Vagina (tissue), 2 donors: ENCODE measurements at regions not wholly inside any gene's neighbourhood (a gene's known extent, or its start where the extent isn't known, plus 50 kb on each side); places are given as distances from the start of the nearest gene placed in this dataset.

Experiments used
- POLR2A ChIP-seq, 2 donors: fragments of 450-650 bp; IDR thresholded peaks; one replicate each; pipeline ENCODE4 v1.6.1; 2017; ENCODE audit warnings: antibody characterized with exemption in 2 of 2, mild to moderate bottlenecking in 2 of 2, moderate library complexity in 2 of 2
- POLR2AphosphoS5 ChIP-seq, 2 donors: sonication (generic); formaldehyde crosslinking; IDR thresholded peaks; one replicate each; pipeline ENCODE4 v1.9.0; 2017; ENCODE audit warnings: antibody characterized with exemption in 2 of 2, mild to moderate bottlenecking in 2 of 2, low read depth in 1 of 2; ENCODE audit not compliant: insufficient read depth in 1 of 2
- TF ChIP-seq, protein P1 (sequence below), 3 experiments: fragments of 450-650 bp in 2 of 3; fragments of 200-600 bp in 1 of 3; sonication (generic) in 1 of 3; IDR thresholded peaks; one replicate each; pipeline ENCODE4 v1.5.1; 2017 to 2019; ENCODE audit warnings: antibody characterized with exemption in 3 of 3, mild to moderate bottlenecking in 2 of 3, moderate library complexity in 2 of 3

DNA sequence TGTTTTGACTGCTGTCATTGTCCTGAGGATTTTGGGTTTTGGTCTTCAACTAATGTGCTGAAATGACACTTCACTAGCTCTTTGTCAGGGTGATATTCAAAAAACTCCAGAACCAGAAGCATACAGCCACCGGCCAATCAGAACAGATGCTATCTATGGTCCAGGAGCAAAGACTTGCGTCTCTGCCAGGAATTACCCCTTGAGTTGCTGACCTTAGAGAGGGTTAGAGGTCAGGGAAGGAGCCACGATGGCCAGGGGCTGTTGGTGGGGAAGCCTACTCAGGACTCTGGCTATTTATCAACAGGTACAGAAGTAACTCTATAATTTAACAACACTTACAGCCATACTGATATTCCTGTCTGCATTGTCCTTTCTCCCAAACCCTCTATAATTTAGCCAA lies 356.8 kb downstream of the EFNA5 start:
- TF ChIP-seq, protein P1, sequence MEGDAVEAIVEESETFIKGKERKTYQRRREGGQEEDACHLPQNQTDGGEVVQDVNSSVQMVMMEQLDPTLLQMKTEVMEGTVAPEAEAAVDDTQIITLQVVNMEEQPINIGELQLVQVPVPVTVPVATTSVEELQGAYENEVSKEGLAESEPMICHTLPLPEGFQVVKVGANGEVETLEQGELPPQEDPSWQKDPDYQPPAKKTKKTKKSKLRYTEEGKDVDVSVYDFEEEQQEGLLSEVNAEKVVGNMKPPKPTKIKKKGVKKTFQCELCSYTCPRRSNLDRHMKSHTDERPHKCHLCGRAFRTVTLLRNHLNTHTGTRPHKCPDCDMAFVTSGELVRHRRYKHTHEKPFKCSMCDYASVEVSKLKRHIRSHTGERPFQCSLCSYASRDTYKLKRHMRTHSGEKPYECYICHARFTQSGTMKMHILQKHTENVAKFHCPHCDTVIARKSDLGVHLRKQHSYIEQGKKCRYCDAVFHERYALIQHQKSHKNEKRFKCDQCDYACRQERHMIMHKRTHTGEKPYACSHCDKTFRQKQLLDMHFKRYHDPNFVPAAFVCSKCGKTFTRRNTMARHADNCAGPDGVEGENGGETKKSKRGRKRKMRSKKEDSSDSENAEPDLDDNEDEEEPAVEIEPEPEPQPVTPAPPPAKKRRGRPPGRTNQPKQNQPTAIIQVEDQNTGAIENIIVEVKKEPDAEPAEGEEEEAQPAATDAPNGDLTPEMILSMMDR (IDR thresholded peaks at IDR 0.05), result no peak
- TF ChIP-seq POLR2A (IDR thresholded peaks at IDR 0.05) (no peak), POLR2AphosphoS5 (IDR thresholded peaks at IDR 0.05; ENCODE audit: insufficient read depth in 1 of 2, low read depth in 1 of 2) (no peak)
